ENCODE measurements at regions not wholly inside any gene's neighbourhood (a gene's known extent, or its start where the extent isn't known, plus 50 kb on each side); places are given as distances from the start of the nearest gene placed in this dataset.

DNA sequence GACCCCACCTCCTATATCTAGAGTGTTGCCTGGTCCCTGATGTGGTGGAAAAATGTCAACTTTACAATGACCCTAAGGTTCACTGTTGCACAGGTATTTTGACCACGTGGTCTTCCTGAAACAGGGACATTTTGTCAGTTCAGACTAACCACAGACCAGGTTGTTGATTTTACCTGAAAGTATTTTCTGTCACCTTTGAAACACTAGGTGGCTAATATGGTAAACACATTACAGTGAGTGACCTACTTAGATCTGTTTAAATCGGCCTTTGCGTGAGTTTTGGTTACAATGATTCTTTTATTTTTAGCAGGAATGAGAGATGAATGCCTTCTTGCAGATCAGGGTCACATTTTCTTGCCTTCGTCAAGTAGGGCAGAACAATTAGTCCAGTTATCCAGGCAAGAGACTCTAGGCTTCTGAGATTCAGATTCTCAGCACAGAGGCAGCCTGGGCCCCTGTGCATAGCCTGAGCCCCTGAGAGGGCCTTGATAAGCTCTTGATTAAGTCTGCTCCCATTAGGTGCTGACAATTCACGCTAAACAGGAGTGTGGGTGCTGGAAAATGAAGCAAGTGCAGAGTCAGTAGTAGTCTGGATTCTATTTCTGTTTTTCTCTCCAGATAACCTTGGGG lies 226.2 kb downstream of the KCNS3 start:
- Histone ChIP-seq H3K27me3 (ENCODE audit: insufficient read depth) (no peaks in the 10 kb centered on the region), H3K4me1 (ENCODE audit: insufficient read depth) (no peaks in the 10 kb centered on the region), H3F3A (replicated peaks; ENCODE audit: low read depth) (no peaks in the 10 kb centered on the region), H3K27ac (ENCODE audit: low read depth) (no peak overlapping the region), H2AFZ (no peak overlapping the region), H3K36me3 (ENCODE audit: insufficient read depth) (no peaks in the 10 kb centered on the region), H3K4me2 (no peak overlapping the region), H3K79me2 (replicated peaks; ENCODE audit: insufficient read depth) (no peaks in the 10 kb centered on the region), H4K20me1 (replicated peaks; ENCODE audit: insufficient read depth) (no peaks in the 10 kb centered on the region), H3K9me2 (ENCODE audit: insufficient read depth) (peaks cover 6% of the 10 kb centered on the region; the same call in 1 of the 2 replicates), H3K4me3 (no peak overlapping the region)
- no peak for ATAC-seq
- Mint-ChIP-seq H3K27ac (no peak overlapping the region), H3K4me1 (no peaks in the 10 kb centered on the region), H3K27me3 (ENCODE audit: insufficient read depth, low read depth, poor library complexity) (peaks cover 2% of the 10 kb centered on the region), H3K9me3 (no peaks in the 10 kb centered on the region), H3K4me3 (no peak overlapping the region), H3K36me3 (ENCODE audit: low read depth) (no peaks in the 10 kb centered on the region)
- no peak for DNase-seq (ENCODE audit: low spot score)
- no peak for TF ChIP-seq POLR2AphosphoS5 (IDR thresholded peaks at IDR 0.05; ENCODE audit: low read depth)
- TF ChIP-seq, protein P1, sequence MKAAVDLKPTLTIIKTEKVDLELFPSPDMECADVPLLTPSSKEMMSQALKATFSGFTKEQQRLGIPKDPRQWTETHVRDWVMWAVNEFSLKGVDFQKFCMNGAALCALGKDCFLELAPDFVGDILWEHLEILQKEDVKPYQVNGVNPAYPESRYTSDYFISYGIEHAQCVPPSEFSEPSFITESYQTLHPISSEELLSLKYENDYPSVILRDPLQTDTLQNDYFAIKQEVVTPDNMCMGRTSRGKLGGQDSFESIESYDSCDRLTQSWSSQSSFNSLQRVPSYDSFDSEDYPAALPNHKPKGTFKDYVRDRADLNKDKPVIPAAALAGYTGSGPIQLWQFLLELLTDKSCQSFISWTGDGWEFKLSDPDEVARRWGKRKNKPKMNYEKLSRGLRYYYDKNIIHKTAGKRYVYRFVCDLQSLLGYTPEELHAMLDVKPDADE (IDR thresholded peaks at IDR 0.05): no peak
- TF ChIP-seq, protein P2, sequence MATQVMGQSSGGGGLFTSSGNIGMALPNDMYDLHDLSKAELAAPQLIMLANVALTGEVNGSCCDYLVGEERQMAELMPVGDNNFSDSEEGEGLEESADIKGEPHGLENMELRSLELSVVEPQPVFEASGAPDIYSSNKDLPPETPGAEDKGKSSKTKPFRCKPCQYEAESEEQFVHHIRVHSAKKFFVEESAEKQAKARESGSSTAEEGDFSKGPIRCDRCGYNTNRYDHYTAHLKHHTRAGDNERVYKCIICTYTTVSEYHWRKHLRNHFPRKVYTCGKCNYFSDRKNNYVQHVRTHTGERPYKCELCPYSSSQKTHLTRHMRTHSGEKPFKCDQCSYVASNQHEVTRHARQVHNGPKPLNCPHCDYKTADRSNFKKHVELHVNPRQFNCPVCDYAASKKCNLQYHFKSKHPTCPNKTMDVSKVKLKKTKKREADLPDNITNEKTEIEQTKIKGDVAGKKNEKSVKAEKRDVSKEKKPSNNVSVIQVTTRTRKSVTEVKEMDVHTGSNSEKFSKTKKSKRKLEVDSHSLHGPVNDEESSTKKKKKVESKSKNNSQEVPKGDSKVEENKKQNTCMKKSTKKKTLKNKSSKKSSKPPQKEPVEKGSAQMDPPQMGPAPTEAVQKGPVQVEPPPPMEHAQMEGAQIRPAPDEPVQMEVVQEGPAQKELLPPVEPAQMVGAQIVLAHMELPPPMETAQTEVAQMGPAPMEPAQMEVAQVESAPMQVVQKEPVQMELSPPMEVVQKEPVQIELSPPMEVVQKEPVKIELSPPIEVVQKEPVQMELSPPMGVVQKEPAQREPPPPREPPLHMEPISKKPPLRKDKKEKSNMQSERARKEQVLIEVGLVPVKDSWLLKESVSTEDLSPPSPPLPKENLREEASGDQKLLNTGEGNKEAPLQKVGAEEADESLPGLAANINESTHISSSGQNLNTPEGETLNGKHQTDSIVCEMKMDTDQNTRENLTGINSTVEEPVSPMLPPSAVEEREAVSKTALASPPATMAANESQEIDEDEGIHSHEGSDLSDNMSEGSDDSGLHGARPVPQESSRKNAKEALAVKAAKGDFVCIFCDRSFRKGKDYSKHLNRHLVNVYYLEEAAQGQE (IDR thresholded peaks at IDR 0.05; ENCODE audit: unreplicated experiment): no peak
- no peak for TF ChIP-seq STAT1 (IDR thresholded peaks at IDR 0.05; ENCODE audit: unreplicated experiment)
- TF ChIP-seq, protein P3, sequence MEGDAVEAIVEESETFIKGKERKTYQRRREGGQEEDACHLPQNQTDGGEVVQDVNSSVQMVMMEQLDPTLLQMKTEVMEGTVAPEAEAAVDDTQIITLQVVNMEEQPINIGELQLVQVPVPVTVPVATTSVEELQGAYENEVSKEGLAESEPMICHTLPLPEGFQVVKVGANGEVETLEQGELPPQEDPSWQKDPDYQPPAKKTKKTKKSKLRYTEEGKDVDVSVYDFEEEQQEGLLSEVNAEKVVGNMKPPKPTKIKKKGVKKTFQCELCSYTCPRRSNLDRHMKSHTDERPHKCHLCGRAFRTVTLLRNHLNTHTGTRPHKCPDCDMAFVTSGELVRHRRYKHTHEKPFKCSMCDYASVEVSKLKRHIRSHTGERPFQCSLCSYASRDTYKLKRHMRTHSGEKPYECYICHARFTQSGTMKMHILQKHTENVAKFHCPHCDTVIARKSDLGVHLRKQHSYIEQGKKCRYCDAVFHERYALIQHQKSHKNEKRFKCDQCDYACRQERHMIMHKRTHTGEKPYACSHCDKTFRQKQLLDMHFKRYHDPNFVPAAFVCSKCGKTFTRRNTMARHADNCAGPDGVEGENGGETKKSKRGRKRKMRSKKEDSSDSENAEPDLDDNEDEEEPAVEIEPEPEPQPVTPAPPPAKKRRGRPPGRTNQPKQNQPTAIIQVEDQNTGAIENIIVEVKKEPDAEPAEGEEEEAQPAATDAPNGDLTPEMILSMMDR (conservative IDR thresholded peaks at IDR 0.05; ENCODE audit: low read depth in 2 of 2): no peak
- TF ChIP-seq, protein P4, sequence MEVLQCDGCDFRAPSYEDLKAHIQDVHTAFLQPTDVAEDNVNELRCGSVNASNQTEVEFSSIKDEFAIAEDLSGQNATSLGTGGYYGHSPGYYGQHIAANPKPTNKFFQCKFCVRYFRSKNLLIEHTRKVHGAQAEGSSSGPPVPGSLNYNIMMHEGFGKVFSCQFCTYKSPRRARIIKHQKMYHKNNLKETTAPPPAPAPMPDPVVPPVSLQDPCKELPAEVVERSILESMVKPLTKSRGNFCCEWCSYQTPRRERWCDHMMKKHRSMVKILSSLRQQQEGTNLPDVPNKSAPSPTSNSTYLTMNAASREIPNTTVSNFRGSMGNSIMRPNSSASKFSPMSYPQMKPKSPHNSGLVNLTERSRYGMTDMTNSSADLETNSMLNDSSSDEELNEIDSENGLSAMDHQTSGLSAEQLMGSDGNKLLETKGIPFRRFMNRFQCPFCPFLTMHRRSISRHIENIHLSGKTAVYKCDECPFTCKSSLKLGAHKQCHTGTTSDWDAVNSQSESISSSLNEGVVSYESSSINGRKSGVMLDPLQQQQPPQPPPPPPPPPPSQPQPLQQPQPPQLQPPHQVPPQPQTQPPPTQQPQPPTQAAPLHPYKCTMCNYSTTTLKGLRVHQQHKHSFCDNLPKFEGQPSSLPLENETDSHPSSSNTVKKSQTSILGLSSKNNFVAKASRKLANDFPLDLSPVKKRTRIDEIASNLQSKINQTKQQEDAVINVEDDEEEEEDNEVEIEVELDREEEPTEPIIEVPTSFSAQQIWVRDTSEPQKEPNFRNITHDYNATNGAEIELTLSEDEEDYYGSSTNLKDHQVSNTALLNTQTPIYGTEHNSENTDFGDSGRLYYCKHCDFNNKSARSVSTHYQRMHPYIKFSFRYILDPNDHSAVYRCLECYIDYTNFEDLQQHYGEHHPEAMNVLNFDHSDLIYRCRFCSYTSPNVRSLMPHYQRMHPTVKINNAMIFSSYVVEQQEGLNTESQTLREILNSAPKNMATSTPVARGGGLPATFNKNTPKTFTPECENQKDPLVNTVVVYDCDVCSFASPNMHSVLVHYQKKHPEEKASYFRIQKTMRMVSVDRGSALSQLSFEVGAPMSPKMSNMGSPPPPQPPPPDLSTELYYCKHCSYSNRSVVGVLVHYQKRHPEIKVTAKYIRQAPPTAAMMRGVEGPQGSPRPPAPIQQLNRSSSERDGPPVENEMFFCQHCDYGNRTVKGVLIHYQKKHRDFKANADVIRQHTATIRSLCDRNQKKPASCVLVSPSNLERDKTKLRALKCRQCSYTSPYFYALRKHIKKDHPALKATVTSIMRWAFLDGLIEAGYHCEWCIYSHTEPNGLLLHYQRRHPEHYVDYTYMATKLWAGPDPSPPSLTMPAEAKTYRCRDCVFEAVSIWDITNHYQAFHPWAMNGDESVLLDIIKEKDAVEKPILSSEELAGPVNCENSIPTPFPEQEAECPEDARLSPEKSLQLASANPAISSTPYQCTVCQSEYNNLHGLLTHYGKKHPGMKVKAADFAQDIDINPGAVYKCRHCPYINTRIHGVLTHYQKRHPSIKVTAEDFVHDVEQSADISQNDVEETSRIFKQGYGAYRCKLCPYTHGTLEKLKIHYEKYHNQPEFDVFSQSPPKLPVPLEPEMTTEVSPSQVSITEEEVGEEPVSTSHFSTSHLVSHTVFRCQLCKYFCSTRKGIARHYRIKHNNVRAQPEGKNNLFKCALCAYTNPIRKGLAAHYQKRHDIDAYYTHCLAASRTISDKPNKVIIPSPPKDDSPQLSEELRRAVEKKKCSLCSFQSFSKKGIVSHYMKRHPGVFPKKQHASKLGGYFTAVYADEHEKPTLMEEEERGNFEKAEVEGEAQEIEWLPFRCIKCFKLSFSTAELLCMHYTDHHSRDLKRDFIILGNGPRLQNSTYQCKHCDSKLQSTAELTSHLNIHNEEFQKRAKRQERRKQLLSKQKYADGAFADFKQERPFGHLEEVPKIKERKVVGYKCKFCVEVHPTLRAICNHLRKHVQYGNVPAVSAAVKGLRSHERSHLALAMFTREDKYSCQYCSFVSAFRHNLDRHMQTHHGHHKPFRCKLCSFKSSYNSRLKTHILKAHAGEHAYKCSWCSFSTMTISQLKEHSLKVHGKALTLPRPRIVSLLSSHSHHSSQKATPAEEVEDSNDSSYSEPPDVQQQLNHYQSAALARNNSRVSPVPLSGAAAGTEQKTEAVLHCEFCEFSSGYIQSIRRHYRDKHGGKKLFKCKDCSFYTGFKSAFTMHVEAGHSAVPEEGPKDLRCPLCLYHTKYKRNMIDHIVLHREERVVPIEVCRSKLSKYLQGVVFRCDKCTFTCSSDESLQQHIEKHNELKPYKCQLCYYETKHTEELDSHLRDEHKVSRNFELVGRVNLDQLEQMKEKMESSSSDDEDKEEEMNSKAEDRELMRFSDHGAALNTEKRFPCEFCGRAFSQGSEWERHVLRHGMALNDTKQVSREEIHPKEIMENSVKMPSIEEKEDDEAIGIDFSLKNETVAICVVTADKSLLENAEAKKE (CRISPR knock-in tag; IDR thresholded peaks at IDR 0.05): no peak
- no peak for TF ChIP-seq EZH2 (IDR thresholded peaks at IDR 0.05; ENCODE audit: low read depth, unreplicated experiment)
- no peak for TF ChIP-seq ZNF114 (CRISPR knock-in tag; IDR thresholded peaks at IDR 0.05)
- no peak for TF ChIP-seq JUNB (IDR thresholded peaks at IDR 0.05; ENCODE audit: unreplicated experiment)
- no peak for TF ChIP-seq CREB1 (CRISPR knock-in tag; IDR thresholded peaks at IDR 0.05; ENCODE audit: low read depth)
